HEK293 (cell line): ENCODE measurements at regions not wholly inside any gene's neighbourhood (a gene's known extent, or its start where the extent isn't known, plus 50 kb on each side); places are given as distances from the start of the nearest gene placed in this dataset.

ENCODE experiments used
- YY1 ChIP-seq: fragments of 450-650 bp; formaldehyde crosslinking; IDR thresholded peaks from 2 replicates; pipeline ENCODE4 v1.5.1; 2018; ENCODE audit warnings: missing biosample characterization, missing genetic modification characterization
- ZBTB1 ChIP-seq: fragments of 450-650 bp; formaldehyde crosslinking; IDR thresholded peaks from 2 replicates; pipeline ENCODE4 v1.5.1; 2016; ENCODE audit warnings: missing biosample characterization, missing genetic modification characterization
- TF ChIP-seq, protein P1 (sequence below): fragments of 450-650 bp; IDR thresholded peaks from 2 replicates; pipeline ENCODE4 v1.5.1; 2018; ENCODE audit warnings: missing biosample characterization, mild to moderate bottlenecking, missing genetic modification characterization
- TF ChIP-seq, protein P2 (sequence below): fragments of 450-650 bp; formaldehyde crosslinking; IDR thresholded peaks from 2 replicates; pipeline ENCODE4 v1.5.1; 2016; ENCODE audit warnings: missing biosample characterization, missing genetic modification characterization

DNA sequence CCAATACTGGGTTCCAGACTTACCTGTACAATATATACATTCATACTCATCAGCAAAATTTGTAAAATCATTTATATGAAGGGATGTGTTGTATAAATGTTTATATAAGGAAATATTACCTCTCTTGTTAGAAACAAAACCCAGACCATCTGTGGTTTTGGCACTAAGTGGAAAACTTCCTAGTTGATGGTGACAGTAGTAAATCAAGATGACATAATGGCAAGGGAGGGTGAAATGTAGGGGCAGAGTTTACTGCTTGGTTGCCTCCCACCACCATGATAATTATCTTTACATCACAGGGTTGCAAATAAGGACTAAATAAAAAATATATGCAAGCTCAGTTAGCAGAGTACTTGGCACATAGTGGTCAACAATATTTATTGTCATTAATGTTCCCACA, 365.3 kb upstream of the TEX13C start:
- TF ChIP-seq, protein P1, sequence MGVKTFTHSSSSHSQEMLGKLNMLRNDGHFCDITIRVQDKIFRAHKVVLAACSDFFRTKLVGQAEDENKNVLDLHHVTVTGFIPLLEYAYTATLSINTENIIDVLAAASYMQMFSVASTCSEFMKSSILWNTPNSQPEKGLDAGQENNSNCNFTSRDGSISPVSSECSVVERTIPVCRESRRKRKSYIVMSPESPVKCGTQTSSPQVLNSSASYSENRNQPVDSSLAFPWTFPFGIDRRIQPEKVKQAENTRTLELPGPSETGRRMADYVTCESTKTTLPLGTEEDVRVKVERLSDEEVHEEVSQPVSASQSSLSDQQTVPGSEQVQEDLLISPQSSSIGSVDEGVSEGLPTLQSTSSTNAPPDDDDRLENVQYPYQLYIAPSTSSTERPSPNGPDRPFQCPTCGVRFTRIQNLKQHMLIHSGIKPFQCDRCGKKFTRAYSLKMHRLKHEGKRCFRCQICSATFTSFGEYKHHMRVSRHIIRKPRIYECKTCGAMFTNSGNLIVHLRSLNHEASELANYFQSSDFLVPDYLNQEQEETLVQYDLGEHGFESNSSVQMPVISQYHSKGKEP (tag by site-specific recombination), result no peak
- TF ChIP-seq YY1 (tag by site-specific recombination), result no peak
- TF ChIP-seq, protein P2, sequence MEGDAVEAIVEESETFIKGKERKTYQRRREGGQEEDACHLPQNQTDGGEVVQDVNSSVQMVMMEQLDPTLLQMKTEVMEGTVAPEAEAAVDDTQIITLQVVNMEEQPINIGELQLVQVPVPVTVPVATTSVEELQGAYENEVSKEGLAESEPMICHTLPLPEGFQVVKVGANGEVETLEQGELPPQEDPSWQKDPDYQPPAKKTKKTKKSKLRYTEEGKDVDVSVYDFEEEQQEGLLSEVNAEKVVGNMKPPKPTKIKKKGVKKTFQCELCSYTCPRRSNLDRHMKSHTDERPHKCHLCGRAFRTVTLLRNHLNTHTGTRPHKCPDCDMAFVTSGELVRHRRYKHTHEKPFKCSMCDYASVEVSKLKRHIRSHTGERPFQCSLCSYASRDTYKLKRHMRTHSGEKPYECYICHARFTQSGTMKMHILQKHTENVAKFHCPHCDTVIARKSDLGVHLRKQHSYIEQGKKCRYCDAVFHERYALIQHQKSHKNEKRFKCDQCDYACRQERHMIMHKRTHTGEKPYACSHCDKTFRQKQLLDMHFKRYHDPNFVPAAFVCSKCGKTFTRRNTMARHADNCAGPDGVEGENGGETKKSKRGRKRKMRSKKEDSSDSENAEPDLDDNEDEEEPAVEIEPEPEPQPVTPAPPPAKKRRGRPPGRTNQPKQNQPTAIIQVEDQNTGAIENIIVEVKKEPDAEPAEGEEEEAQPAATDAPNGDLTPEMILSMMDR (tag by site-specific recombination), result no peak
- no peak for TF ChIP-seq ZBTB1 (tag by site-specific recombination)
